Keratinocyte (primary cell): ENCODE measurements at regions not wholly inside any gene's neighbourhood (a gene's known extent, or its start where the extent isn't known, plus 50 kb on each side); places are given as distances from the start of the nearest gene placed in this dataset.

ENCODE experiments used
- DNase-seq: peaks from one replicate; pipeline ENCODE4 v3.0.0-alpha.2; 2011; ENCODE audit warnings: low read depth, missing footprints, low spot score
- FAIRE-seq: peaks from 2 replicates; lab custom pipeline; 2011; peaks lifted over from hg19 to GRCh38; lab: Jason Lieb, UNC
- H2AFZ ChIP-seq: 2 replicates; pipeline ENCODE4 v1.6.0; 2012; ENCODE audit warnings: low read length, control low read depth, inconsistent platforms; ENCODE audit not compliant: control insufficient read depth
- H3K27ac ChIP-seq: 2 replicates; pipeline ENCODE4 v1.5.1; 2011; ENCODE audit warnings: low read length; ENCODE audit not compliant: control insufficient read depth, insufficient read depth
- H3K27me3 ChIP-seq: 3 replicates; pipeline ENCODE4 v1.6.0; 2011; ENCODE audit warnings: low read length; ENCODE audit not compliant: control insufficient read depth, insufficient read depth; ENCODE audit errors: extremely low read depth
- H3K36me3 ChIP-seq, 2 experiments: 2 replicates in 1 of 2; 3 replicates in 1 of 2; pipeline ENCODE4 v1.5.1; 2011; ENCODE audit warnings: low read length in 2 of 2, mild to moderate bottlenecking in 1 of 2; ENCODE audit not compliant: control insufficient read depth in 2 of 2, insufficient read depth in 2 of 2; ENCODE audit errors: extremely low read depth in 1 of 2
- H3K4me1 ChIP-seq: 3 replicates; pipeline ENCODE4 v1.5.1; 2011; ENCODE audit warnings: low read length; ENCODE audit not compliant: control insufficient read depth, insufficient read depth; ENCODE audit errors: extremely low read depth
- H3K4me2 ChIP-seq: 3 replicates; pipeline ENCODE4 v1.6.0; 2011; ENCODE audit warnings: low read depth, low read length; ENCODE audit not compliant: control insufficient read depth, insufficient read depth; ENCODE audit errors: extremely low read depth
- H3K4me3 ChIP-seq, 3 experiments: fragments of 200-600 bp in 1 of 3; sonication (generic) in 1 of 3; 2 replicates in 2 of 3; 3 replicates in 1 of 3; pipeline ENCODE4 v1.5.1; 2011 to 2016; ENCODE audit warnings: low read length in 3 of 3, mild to moderate bottlenecking in 3 of 3, control low read depth in 2 of 3, inconsistent platforms in 1 of 3, low read depth in 1 of 3, mixed read lengths in 1 of 3, mixed run types in 1 of 3, moderate library complexity in 1 of 3; ENCODE audit not compliant: control insufficient read depth in 2 of 3, insufficient read depth in 2 of 3; ENCODE audit errors: extremely low read depth in 1 of 3
- H3K79me2 ChIP-seq: 2 replicates; pipeline ENCODE4 v1.6.0; 2012; ENCODE audit warnings: low read length; ENCODE audit not compliant: control insufficient read depth, insufficient read depth
- H3K9ac ChIP-seq: 3 replicates; pipeline ENCODE4 v1.6.0; 2011; ENCODE audit warnings: low read length; ENCODE audit not compliant: control insufficient read depth, insufficient read depth; ENCODE audit errors: extremely low read depth
- H3K9me1 ChIP-seq: 3 replicates; pipeline ENCODE4 v1.6.0; 2011; ENCODE audit warnings: low read length; ENCODE audit not compliant: control insufficient read depth, insufficient read depth; ENCODE audit errors: extremely low read depth
- H3K9me3 ChIP-seq: 2 replicates; pipeline ENCODE4 v1.5.1; 2012; ENCODE audit warnings: low read depth, low read length; ENCODE audit not compliant: control insufficient read depth
- H4K20me1 ChIP-seq: 3 replicates; pipeline ENCODE4 v1.6.0; 2011; ENCODE audit warnings: low read length; ENCODE audit not compliant: control insufficient read depth, insufficient read depth; ENCODE audit errors: extremely low read depth
- EZH2 ChIP-seq: IDR thresholded peaks from one replicate; pipeline ENCODE4 v1.6.1; 2012; ENCODE audit warnings: inconsistent platforms, mild to moderate bottlenecking, low read length, moderate library complexity
- dilution Hi-C: fragments of 300-500 bp; cut with MboI; formaldehyde crosslinking; loops from one replicate; pipeline ENCODE4 v1.7.0; 2020; ENCODE audit warnings: low sequenced_read_pairs; ENCODE audit not compliant: extremely low pct_ligation_motif_present
- TF ChIP-seq, protein P1 (sequence below), 3 experiments: IDR thresholded peaks in 1 of 3; conservative IDR thresholded peaks in 1 of 3; optimal IDR thresholded peaks in 1 of 3; 2 replicates in 2 of 3; 3 replicates in 1 of 3; pipeline versions ENCODE3 to v1.5.1; 2011; ENCODE audit warnings: low read length in 3 of 3, mild to moderate bottlenecking in 3 of 3, moderate library complexity in 2 of 3, control low read depth in 1 of 3, inconsistent platforms in 1 of 3; ENCODE audit not compliant: insufficient read depth in 2 of 3; ENCODE audit errors: extremely low read depth in 1 of 3

DNA sequence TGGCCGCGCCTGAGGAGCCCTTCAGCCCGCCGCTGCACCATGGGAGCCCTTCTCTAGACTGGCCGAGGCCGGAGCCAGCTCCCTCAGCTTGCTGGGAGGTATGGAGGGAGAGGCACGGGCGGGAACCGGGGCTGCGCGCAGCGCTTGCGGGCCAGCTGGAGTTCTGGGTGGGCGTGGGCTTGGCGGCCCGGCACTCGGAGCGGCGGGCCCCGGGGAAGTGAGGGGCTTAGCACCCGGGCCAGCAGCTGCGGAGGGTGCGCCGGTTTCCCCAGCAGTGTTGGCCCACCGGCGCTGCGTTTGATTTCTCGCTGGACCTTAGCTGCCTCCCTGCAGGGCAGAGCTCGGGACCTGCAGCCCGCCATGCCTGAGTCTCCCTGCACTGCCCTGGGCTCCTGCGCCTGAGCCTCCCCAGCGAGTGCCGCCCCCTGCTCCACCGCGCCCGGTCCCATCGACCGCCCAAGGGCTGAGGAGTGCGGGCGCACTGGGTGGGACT is 1890.0 kb upstream of the PCDH20 start:
- Histone ChIP-seq H3K4me1 (no peaks in the 10 kb centered on the region), H3K36me3 (no peaks in the 10 kb centered on the region), H2AFZ (no peak overlapping the region), H3K4me2 (no peak overlapping the region), H3K27me3 (no peaks in the 10 kb centered on the region), H3K9ac (no peak overlapping the region), H3K27ac (no peak overlapping the region), H3K9me1 (no peaks in the 10 kb centered on the region), H3K79me2 (no peaks in the 10 kb centered on the region), H3K4me3 (no peak overlapping the region), H3K9me3 (no peaks in the 10 kb centered on the region), H4K20me1 (no peaks in the 10 kb centered on the region)
- DNase-seq (no peak), FAIRE-seq (no peak)
- dilution Hi-C loops: no loop called here
- TF ChIP-seq, protein P1, sequence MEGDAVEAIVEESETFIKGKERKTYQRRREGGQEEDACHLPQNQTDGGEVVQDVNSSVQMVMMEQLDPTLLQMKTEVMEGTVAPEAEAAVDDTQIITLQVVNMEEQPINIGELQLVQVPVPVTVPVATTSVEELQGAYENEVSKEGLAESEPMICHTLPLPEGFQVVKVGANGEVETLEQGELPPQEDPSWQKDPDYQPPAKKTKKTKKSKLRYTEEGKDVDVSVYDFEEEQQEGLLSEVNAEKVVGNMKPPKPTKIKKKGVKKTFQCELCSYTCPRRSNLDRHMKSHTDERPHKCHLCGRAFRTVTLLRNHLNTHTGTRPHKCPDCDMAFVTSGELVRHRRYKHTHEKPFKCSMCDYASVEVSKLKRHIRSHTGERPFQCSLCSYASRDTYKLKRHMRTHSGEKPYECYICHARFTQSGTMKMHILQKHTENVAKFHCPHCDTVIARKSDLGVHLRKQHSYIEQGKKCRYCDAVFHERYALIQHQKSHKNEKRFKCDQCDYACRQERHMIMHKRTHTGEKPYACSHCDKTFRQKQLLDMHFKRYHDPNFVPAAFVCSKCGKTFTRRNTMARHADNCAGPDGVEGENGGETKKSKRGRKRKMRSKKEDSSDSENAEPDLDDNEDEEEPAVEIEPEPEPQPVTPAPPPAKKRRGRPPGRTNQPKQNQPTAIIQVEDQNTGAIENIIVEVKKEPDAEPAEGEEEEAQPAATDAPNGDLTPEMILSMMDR (optimal IDR thresholded peaks at IDR 0.05 in 1 of 3, IDR thresholded peaks at IDR 0.05 in 1 of 3, conservative IDR thresholded peaks at IDR 0.05 in 1 of 3; ENCODE audit: extremely low read depth in 1 of 3, insufficient read depth in 2 of 3, low read length in 3 of 3): no peak
- no peak for TF ChIP-seq EZH2

DNA sequence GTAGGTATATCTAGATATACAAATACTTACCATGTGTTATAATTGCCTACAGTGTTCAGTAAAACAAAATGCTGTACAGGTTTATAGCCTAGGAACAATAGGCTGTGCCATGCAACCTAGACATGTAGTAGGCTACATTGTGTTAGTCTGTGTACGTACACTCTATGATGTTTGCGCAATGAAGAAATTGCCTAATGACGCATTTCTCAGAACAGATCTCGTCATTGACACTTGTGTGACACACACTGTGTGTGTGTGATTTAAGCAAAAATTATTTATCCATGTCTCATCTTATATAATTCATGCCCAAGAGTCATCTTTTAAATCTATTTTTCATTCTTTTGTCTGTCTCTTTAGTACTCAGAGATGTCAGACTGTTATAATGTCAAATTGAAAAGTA is 1888.8 kb upstream of the PCDH20 start:
- H3K36me3 ChIP-seq: no peaks in the 10 kb centered on the region
- dilution Hi-C loops: no loop called here
- no peaks in the 10 kb centered on the region for H3K9me3 ChIP-seq
- no peak overlapping the region for H3K27ac ChIP-seq
- H3K4me2 ChIP-seq: no peak overlapping the region
- no peak overlapping the region for H3K9ac ChIP-seq
- TF ChIP-seq EZH2: no peak
- TF ChIP-seq, protein P1 (optimal IDR thresholded peaks at IDR 0.05 in 1 of 3, IDR thresholded peaks at IDR 0.05 in 1 of 3, conservative IDR thresholded peaks at IDR 0.05 in 1 of 3; ENCODE audit: extremely low read depth in 1 of 3, insufficient read depth in 2 of 3, low read length in 3 of 3): no peak
- H4K20me1 ChIP-seq: no peaks in the 10 kb centered on the region
- no peak for DNase-seq
- no peaks in the 10 kb centered on the region for H3K4me1 ChIP-seq
- no peaks in the 10 kb centered on the region for H3K9me1 ChIP-seq
- no peak overlapping the region for H2AFZ ChIP-seq
- H3K27me3 ChIP-seq: no peaks in the 10 kb centered on the region
- H3K79me2 ChIP-seq: no peaks in the 10 kb centered on the region
- H3K4me3 ChIP-seq: no peak overlapping the region
- FAIRE-seq: no peak
